PC-9 (cell line): ENCODE measurements at regions not wholly inside any gene's neighbourhood (a gene's known extent, or its start where the extent isn't known, plus 50 kb on each side); places are given as distances from the start of the nearest gene placed in this dataset.

Source experiments
- EZH2 ChIP-seq: fragments of 200-600 bp; sonication (generic); IDR thresholded peaks from 2 replicates; pipeline ENCODE4 v1.8.0; 2017; ENCODE audit warnings: antibody characterized with exemption, low read depth
- TF ChIP-seq, protein P1 (sequence below): fragments of 200-600 bp; sonication (generic); conservative IDR thresholded peaks from 2 replicates; pipeline ENCODE4 v1.6.1; 2017; ENCODE audit warnings: mixed run types, antibody characterized with exemption, mild to moderate bottlenecking, moderate library complexity

DNA sequence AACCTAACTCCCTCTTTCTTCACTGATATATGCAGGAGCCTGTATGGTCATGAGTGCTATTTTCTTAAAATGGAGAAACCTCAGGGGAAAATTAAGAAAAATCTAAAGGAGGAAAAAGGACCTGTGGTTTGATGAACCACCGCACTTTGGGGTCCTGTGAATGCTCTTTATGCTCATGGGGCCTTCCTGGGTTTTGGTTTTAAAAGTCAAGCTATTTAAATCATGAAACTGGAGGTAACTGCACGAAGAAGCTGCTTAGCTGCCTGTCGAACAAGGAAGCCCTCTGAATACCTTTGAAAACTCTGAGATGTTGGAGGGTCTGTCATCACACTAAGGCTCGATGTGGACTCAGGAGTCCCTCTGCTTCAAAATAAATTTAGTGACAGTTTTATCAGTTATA, 564.5 kb upstream of the ADAMTS16 start:
- TF ChIP-seq, protein P1, sequence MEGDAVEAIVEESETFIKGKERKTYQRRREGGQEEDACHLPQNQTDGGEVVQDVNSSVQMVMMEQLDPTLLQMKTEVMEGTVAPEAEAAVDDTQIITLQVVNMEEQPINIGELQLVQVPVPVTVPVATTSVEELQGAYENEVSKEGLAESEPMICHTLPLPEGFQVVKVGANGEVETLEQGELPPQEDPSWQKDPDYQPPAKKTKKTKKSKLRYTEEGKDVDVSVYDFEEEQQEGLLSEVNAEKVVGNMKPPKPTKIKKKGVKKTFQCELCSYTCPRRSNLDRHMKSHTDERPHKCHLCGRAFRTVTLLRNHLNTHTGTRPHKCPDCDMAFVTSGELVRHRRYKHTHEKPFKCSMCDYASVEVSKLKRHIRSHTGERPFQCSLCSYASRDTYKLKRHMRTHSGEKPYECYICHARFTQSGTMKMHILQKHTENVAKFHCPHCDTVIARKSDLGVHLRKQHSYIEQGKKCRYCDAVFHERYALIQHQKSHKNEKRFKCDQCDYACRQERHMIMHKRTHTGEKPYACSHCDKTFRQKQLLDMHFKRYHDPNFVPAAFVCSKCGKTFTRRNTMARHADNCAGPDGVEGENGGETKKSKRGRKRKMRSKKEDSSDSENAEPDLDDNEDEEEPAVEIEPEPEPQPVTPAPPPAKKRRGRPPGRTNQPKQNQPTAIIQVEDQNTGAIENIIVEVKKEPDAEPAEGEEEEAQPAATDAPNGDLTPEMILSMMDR = no peak
- TF ChIP-seq EZH2 = no peak
